Endothelial cell of umbilical vein (primary cell): ENCODE measurements at regions not wholly inside any gene's neighbourhood (a gene's known extent, or its start where the extent isn't known, plus 50 kb on each side); places are given as distances from the start of the nearest gene placed in this dataset.
A peak's percentile ranks its signal among the peaks of the same experiment; 100 is the strongest.

Experiments used
- BruUV-seq: library from RNA; stranded (reverse); fragments of 400-500 nt; replicated peaks from 2 replicates; lab custom pipeline; 2021; lab: Mats Ljungman, UMichigan
- CTCF ChIA-PET: fragments of 300-600, 350-600 bp; sonication (Branson Sonifier 250); formaldehyde crosslinking; loops from one replicate; lab custom pipeline; 2021; ENCODE audit warnings: antibody characterized with exemption, inconsistent platforms; lab: Charles Lee
- POLR2A ChIA-PET: fragments of 300-600, 350-600 bp; sonication (Branson Sonifier 250); formaldehyde crosslinking; loops from one replicate; lab custom pipeline; 2021; ENCODE audit warnings: antibody characterized with exemption, inconsistent platforms; lab: Charles Lee
- DNase-seq: peaks from one replicate; pipeline ENCODE4 v3.0.0-alpha.2; 2011; ENCODE audit warnings: low read depth, low spot score
- FAIRE-seq: peaks from 2 replicates; lab custom pipeline; 2011; peaks lifted over from hg19 to GRCh38; lab: Jason Lieb, UNC
- H2AFZ ChIP-seq: 2 replicates; pipeline ENCODE4 v1.6.0; 2012; ENCODE audit warnings: low read depth, low read length, control low read depth, inconsistent platforms
- H3K27ac ChIP-seq: 2 replicates; pipeline ENCODE4 v1.5.1; 2011; ENCODE audit warnings: low read depth, mild to moderate bottlenecking, control low read depth, low read length, moderate library complexity; ENCODE audit not compliant: insufficient read depth
- H3K27me3 ChIP-seq, 2 experiments: 2 replicates each; pipeline versions ENCODE4 v1.6.0 to v1.6.1; 2011; ENCODE audit warnings: low read length in 2 of 2, mixed read lengths in 1 of 2; ENCODE audit not compliant: control insufficient read depth in 2 of 2, insufficient read depth in 2 of 2
- H3K36me3 ChIP-seq, 2 experiments: 2 replicates in 1 of 2; 3 replicates in 1 of 2; pipeline ENCODE4 v1.5.1; 2011; ENCODE audit warnings: low read length in 2 of 2, mild to moderate bottlenecking in 1 of 2, moderate library complexity in 1 of 2; ENCODE audit not compliant: control insufficient read depth in 2 of 2, insufficient read depth in 2 of 2; ENCODE audit errors: extremely low read depth in 1 of 2
- H3K4me1 ChIP-seq: 3 replicates; pipeline ENCODE4 v1.5.1; 2011; ENCODE audit warnings: mild to moderate bottlenecking, low read length; ENCODE audit not compliant: control insufficient read depth, insufficient read depth; ENCODE audit errors: extremely low read depth
- H3K4me2 ChIP-seq: 2 replicates; pipeline ENCODE4 v1.6.1; 2011; ENCODE audit warnings: low read length, control low read depth, mixed read lengths; ENCODE audit not compliant: insufficient read depth
- H3K4me3 ChIP-seq, 3 experiments: fragments of 200-600 bp in 1 of 3; sonication (generic), shearing (Covaris generic) in 1 of 3; replicated peaks in 1 of 3; 2 replicates each; pipeline ENCODE4 v1.5.1; 2011 to 2016; ENCODE audit warnings: control low read depth in 3 of 3, low read length in 3 of 3, mild to moderate bottlenecking in 2 of 3, inconsistent platforms in 1 of 3, low read depth in 1 of 3, moderate library complexity in 1 of 3; ENCODE audit not compliant: insufficient read depth in 1 of 3
- H3K79me2 ChIP-seq: 2 replicates; pipeline ENCODE4 v1.6.0; 2012; ENCODE audit warnings: low read length, inconsistent platforms; ENCODE audit not compliant: control insufficient read depth, insufficient read depth
- H3K9ac ChIP-seq: replicated peaks from 2 replicates; pipeline ENCODE3; 2011; ENCODE audit warnings: low read length, control low read depth; ENCODE audit not compliant: insufficient read depth; ENCODE audit errors: extremely low read depth
- H3K9me1 ChIP-seq: replicated peaks from 3 replicates; pipeline ENCODE4 v1.6.0; 2011; ENCODE audit warnings: mild to moderate bottlenecking, low read length; ENCODE audit not compliant: control insufficient read depth, insufficient read depth; ENCODE audit errors: extremely low read depth
- H3K9me3 ChIP-seq: replicated peaks from 2 replicates; pipeline ENCODE4 v1.5.1; 2012; ENCODE audit warnings: low read length, inconsistent platforms; ENCODE audit not compliant: control insufficient read depth, insufficient read depth
- H4K20me1 ChIP-seq: replicated peaks from 2 replicates; pipeline ENCODE3; 2011; ENCODE audit warnings: mild to moderate bottlenecking, low read length; ENCODE audit not compliant: control insufficient read depth, insufficient read depth; ENCODE audit errors: extremely low read depth
- CTCF ChIP-seq, 2 donors: IDR thresholded peaks; 1 replicate in 1 of 2; 2 replicates in 1 of 2; pipeline ENCODE4 v1.5.1; 2011; ENCODE audit warnings: low read length in 2 of 2, mild to moderate bottlenecking in 2 of 2, moderate library complexity in 2 of 2, control low read depth in 1 of 2, inconsistent platforms in 1 of 2, low read depth in 1 of 2; ENCODE audit not compliant: insufficient read depth in 1 of 2; ENCODE audit errors: extremely low read depth in 1 of 2
- EZH2 ChIP-seq: IDR thresholded peaks from 2 replicates; pipeline ENCODE4 v1.6.1; 2012; ENCODE audit warnings: borderline replicate concordance, low read depth, mild to moderate bottlenecking, moderate library complexity, low read length, inconsistent platforms; ENCODE audit not compliant: severe bottlenecking
- FOS ChIP-seq: IDR thresholded peaks from 2 replicates; pipeline ENCODE4 v1.6.1; 2011; ENCODE audit warnings: mild to moderate bottlenecking, low read length, moderate library complexity, borderline replicate concordance; ENCODE audit not compliant: insufficient read depth
- GATA2 ChIP-seq: IDR thresholded peaks from 2 replicates; pipeline ENCODE4 v1.7.0; 2011; ENCODE audit warnings: low read depth, mild to moderate bottlenecking, moderate library complexity, mixed read lengths, low read length; ENCODE audit not compliant: insufficient read length, insufficient read depth
- MYC ChIP-seq: IDR thresholded peaks from one replicate; pipeline ENCODE4 v1.6.1; 2011; ENCODE audit warnings: mild to moderate bottlenecking, low read depth, low read length
- POLR2A ChIP-seq: IDR thresholded peaks from 2 replicates; pipeline ENCODE4 v1.6.1; 2012; ENCODE audit warnings: low read depth, mild to moderate bottlenecking, control low read depth, low read length
- POLR2AphosphoS5 ChIP-seq: IDR thresholded peaks from 2 replicates; pipeline ENCODE4 v1.6.1; 2012; ENCODE audit warnings: low read depth, mild to moderate bottlenecking, control low read depth, low read length, moderate library complexity; ENCODE audit not compliant: insufficient read depth
- dilution Hi-C: fragments of 300-500 bp; cut with MboI; formaldehyde crosslinking; loops from one replicate; pipeline ENCODE4 v1.15.0; 2019; ENCODE audit warnings: low sequenced_read_pairs; ENCODE audit not compliant: extremely low pct_ligation_motif_present
- intact Hi-C: fragments of 100-400 bp; cut with micrococcal nuclease; formaldehyde crosslinking; loops from one replicate; pipeline ENCODE4 v1.10.0; 2022

GRCh38 chr1:188817814-188818213 is 1659.8 kb downstream of the BRINP3 start:
- Histone ChIP-seq H3K36me3 (no peaks in the 10 kb centered on the region), H3K4me1 (peaks cover 2% of the 10 kb centered on the region), H3K4me3 (no peak overlapping the region), H3K9ac (no peak overlapping the region), H3K27ac (no peak overlapping the region), H4K20me1 (no peaks in the 10 kb centered on the region), H3K79me2 (no peaks in the 10 kb centered on the region), H3K9me1 (no peaks in the 10 kb centered on the region), H2AFZ (no peak overlapping the region), H3K4me2 (no peak overlapping the region), H3K9me3 (no peaks in the 10 kb centered on the region), H3K27me3 (no peaks in the 10 kb centered on the region)
- dilution Hi-C loops (no loop called here), intact Hi-C loops (no loop called here)
- no TSS peak for BruUV-seq
- CTCF ChIA-PET, result no interaction called here
- DNase-seq (peak; percentile 11), FAIRE-seq (no peak)
- TF ChIP-seq POLR2AphosphoS5 (no peak), POLR2A (no peak), EZH2 (no peak)
- POLR2A ChIA-PET, result no interaction called here

- peak overlapping the region; percentile 79 for H2AFZ ChIP-seq
- FAIRE-seq (no peak), DNase-seq (peak; percentile 54)
- H3K4me1 ChIP-seq, result peaks cover 2% of the 10 kb centered on the region
- H3K27ac ChIP-seq, result no peak overlapping the region
- no peaks in the 10 kb centered on the region for H3K36me3 ChIP-seq
- H3K4me2 ChIP-seq, result no peak overlapping the region
- BruUV-seq, result no TSS peak
- no peaks in the 10 kb centered on the region for H4K20me1 ChIP-seq
- no peak for TF ChIP-seq MYC
- TF ChIP-seq FOS, result no peak
- TF ChIP-seq EZH2, result no peak
- TF ChIP-seq POLR2A, result no peak
- TF ChIP-seq GATA2, result no peak
- no peak for TF ChIP-seq CTCF (IDR thresholded peaks at IDR 0.05; ENCODE audit: extremely low read depth in 1 of 2, insufficient read depth in 1 of 2, low read depth in 1 of 2, low read length in 2 of 2)
- no peaks in the 10 kb centered on the region for H3K9me3 ChIP-seq
- intact Hi-C loops (no loop called here), dilution Hi-C loops (no loop called here)
- ChIA-PET POLR2A (no interaction called here), CTCF (interaction anchor here (1.0 to 1.2 kb wide), 2 partner anchors 9 to 188 kb away, joined by 3 to 7 read pairs; no protein-coding TSS in a partner anchor)
- H3K9me1 ChIP-seq, result no peaks in the 10 kb centered on the region
- no peak overlapping the region for H3K4me3 ChIP-seq
- no peaks in the 10 kb centered on the region for H3K27me3 ChIP-seq
- H3K9ac ChIP-seq, result no peak overlapping the region
- H3K79me2 ChIP-seq, result no peaks in the 10 kb centered on the region
Measured at GRCh38 chr1:188822248-188822647, 1655.4 kb downstream of the BRINP3 start.
